PC-9 (cell line): ENCODE measurements at regions not wholly inside any gene's neighbourhood (a gene's known extent, or its start where the extent isn't known, plus 50 kb on each side); places are given as distances from the start of the nearest gene placed in this dataset.

Source experiments
- CTCF ChIP-seq: fragments of 200-600 bp; sonication (generic); conservative IDR thresholded peaks from 2 replicates; pipeline ENCODE4 v1.6.1; 2017; ENCODE audit warnings: mixed run types, antibody characterized with exemption, mild to moderate bottlenecking, moderate library complexity
- EZH2 ChIP-seq: fragments of 200-600 bp; sonication (generic); IDR thresholded peaks from 2 replicates; pipeline ENCODE4 v1.8.0; 2017; ENCODE audit warnings: antibody characterized with exemption, low read depth

GRCh38 chr1:240667351-240667750 is 55.4 kb upstream of the GREM2 start:
- TF ChIP-seq CTCF (no peak), EZH2 (no peak)
